HG02588 (cell line): ENCODE measurements at regions not wholly inside any gene's neighbourhood (a gene's known extent, or its start where the extent isn't known, plus 50 kb on each side); places are given as distances from the start of the nearest gene placed in this dataset.

Source experiments
- ATAC-seq: cut with Tn5 transposase; IDR thresholded peaks from one replicate; pipeline ENCODE4 v1.9.1; 2021; ENCODE audit warnings: mild to moderate bottlenecking, moderate library complexity; ENCODE audit not compliant: unreplicated experiment

GRCh38 chr7:47691988-47692387 lies 110.1 kb upstream of the TNS3 start:
- ATAC-seq: no peak

- ATAC-seq: no peak
These were observed 109.1 kb upstream of the TNS3 start for GRCh38 chr7:47690902-47691558.

DNA sequence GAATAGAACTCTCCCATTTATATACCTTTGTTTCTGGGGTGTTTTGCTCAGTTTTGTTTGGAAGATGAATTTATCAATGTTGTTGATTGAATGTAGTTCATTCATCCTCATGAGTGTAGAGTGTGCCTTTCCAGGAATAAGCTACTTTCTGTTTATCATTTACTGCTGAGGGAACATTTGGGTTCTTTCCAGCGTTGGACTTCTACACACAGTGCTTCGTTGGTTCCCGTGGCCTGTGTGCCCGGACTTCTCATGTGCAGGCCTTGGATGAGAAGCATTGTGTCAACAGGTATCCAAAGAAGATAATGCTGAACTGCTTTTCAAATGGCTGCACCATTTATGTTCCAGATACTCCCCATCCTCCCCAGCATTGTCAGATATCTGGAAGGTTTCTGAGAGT lies 107.6 kb upstream of the TNS3 start:
- no peak for ATAC-seq

GRCh38 chr7:47688311-47689100 lies 106.6 kb upstream of the TNS3 start:
- ATAC-seq: no peak

- ATAC-seq: no peak
These were observed 103.9 kb upstream of the TNS3 start for GRCh38 chr7:47685712-47686376.

DNA sequence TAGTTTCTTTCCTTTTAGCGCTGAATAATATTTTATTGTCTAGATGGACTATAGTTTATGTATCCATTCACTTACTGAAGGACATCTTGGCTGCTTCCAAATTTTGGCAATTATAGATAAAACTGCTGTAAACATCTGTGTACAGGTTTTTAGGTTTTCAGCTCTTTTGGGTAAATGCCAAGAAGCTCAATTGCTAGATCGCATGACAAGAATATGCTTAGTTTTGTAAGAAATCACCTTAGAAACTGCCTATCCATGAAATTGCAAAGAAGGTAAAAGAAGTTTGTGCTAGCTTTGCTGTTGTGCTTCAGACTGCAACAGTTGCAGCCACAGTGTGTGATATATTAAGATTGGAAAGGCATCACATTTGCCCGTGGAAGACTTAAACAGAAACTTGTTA lies 103.2 kb upstream of the TNS3 start:
- no peak for ATAC-seq

DNA sequence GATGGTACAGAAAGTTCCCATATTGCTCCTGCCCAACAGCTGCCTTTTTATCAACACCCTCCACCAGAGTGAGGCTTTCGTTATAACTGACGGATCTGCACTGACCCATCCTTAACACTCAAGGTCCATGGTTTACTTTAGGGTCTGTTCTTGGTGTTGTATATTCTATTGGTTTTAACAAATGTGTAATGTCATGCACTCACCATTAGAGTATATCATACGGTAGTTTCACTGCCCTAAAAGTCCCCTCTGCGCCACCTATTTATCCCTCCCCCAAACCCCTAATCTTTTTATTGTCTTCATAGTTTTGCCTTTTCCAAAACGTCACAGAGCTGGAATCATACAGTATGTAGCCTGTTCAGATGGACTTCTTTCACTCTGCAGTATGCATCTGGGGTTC lies 102.8 kb upstream of the TNS3 start:
- no peak for ATAC-seq

DNA sequence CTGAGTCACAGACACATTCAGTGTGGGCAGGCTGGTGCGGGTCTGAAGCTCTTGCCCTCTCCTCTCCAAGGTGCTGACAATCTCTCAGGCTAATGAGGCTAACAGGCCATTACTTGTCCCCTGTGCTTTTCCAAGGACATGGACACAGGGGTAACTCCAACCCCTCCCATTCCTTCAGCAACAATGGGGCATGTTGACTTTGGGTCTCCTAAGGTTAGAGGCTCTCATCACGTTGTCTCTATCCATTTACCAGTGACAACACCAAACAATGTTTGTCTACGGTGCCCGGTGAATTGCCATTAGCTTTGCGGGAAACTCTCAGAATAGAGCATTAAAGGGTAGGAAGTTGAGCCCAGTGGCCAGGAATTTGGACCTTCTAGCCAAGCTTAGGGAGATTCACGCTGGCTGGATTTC lies 101.6 kb upstream of the TNS3 start:
- no peak for ATAC-seq

DNA sequence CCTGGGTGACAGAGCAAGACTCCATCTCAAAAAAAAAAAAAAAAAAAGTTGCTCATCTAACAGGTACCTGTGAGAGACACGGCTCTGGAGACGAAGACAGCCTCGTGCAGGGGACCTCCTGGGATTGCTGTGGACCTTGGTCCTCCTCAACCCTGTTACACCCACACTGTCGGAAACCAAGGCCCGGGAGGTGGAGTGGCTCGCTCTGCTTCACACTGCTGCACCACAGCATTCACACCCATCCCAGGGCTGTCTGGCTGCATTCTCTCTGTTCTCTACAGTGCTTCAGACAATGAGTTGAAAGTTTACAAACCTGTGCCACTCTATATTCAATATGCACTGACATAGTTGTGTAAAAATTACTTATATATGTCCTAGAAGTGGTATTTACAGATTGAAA lies 101.0 kb upstream of the TNS3 start:
- ATAC-seq: no peak

DNA sequence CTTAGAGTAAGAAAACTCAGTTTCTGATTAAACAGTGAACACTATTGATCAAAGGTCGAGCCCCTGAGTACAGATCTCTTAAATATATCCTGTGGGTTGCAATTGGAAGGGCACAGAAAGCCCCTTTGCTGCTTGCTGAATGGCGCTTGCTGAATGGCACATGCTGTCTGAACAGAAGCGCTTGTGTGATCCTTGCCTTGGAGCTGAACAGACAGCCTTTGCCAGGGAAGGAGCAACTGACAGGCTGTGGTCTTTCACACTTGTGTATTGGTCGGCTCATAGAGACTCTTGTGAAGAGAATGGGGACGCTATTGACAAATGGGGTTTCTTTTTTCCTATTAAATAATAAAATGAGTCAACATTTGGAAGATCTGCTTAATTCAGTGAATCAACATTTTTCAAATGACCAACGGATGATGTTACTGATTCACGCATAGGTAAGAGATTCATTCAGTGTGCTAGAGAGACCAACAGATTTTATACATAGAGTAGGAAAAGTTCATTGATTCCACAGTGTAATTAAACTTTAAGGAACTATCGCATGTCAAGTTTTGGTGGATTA lies 99.4 kb upstream of the TNS3 start:
- no peak for ATAC-seq

DNA sequence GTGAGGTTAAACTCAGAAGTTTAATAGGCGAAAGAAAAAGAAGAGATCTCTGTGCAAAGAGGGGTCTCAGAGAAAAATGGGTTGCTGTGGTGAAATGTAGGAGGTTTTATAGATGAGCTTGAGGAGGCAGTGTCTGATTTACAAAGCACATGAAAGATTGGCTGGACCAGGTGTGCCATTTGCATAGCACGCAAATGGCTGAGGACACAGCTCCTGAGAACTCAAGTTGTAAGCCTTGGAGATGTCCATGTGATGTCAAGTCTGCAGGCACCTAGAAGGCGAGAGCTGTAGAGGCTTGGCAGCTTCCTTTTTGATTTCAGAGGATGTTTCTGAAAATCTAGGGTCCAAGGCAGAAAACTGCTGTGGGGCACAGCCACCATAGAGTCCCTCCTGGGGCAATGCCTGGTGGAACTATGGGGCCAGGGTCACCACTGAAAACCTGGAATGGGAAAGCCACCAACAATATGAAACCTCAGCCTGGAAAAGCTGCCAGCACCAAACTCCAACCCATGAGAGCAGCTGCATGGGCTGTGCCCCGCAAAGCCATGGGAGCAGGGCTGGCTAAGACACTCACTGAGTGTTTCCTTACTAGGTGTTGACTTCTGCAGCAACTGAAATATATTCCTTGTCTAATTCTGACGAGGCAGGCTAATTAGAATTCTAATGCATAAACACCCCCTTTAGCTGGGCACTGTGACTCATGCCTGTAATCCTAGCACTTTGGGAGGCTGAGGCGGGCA lies 96.9 kb upstream of the TNS3 start:
- no peak for ATAC-seq

DNA sequence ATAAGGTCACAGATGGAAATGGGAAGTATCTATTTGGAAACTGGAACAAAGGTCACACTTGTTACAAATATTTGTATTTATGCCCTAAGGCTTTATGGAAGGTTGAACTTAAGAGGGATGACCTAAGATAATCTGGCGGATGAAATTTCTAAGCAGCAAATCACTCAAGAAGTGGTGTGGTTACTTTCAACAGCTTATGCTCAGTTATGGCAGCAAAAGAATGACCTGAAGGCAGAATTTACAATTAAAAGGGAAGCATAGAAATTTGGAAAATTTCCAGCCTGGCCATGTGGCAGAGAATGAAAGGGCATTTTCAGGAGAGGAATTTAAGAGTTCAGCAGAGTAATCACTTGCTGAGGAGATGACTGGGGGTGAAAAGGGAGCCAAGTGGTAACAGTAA lies 95.8 kb upstream of the TNS3 start:
- ATAC-seq: no peak

- ATAC-seq: no peak
These were observed 95.2 kb upstream of the TNS3 start for GRCh38 chr7:47677093-47677492.

DNA sequence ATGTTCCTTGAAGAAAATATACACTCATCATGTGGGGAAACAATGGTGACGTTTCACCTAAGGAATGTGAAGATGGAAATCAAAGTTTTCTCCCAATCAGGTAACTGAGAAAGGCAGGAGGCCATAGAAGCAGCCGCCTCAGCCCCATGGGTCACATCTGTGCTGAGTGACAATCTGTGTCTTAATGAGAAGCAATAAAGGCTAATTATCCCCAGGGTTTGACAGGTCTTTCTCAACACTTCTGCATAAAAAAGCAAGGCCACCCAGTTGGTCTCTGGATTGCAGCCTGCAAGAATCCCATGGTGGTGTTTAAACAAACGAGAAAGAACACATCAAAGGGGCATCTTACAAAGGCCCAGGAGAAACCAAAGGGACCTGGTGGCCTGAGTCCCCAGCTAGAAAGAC lies 91.1 kb upstream of the TNS3 start:
- no peak for ATAC-seq

GRCh38 chr7:47672271-47672791 lies 90.4 kb upstream of the TNS3 start:
- ATAC-seq: no peak

DNA sequence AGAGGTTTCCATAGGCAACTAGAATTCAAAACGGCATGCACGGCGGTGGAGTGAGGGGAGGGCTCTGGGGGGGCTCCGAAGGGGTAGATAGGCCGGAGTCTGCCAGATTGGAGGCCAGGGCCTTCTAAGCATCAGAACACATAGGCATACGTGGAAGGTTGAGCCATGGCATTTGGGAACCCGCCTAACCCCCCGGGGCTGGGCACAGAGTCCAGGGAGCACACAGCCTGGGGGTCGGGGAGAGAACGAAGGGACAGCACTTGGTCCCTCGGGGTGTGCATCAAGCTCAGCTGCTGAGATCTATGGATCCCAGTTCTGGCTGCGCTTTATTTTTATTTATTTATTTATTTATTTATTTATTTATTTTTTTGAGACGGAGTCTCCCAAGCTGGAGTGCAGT lies 89.4 kb upstream of the TNS3 start:
- ATAC-seq: no peak

- ATAC-seq: peak; percentile 91
These were observed 88.8 kb upstream of the TNS3 start for GRCh38 chr7:47670729-47671128.

DNA sequence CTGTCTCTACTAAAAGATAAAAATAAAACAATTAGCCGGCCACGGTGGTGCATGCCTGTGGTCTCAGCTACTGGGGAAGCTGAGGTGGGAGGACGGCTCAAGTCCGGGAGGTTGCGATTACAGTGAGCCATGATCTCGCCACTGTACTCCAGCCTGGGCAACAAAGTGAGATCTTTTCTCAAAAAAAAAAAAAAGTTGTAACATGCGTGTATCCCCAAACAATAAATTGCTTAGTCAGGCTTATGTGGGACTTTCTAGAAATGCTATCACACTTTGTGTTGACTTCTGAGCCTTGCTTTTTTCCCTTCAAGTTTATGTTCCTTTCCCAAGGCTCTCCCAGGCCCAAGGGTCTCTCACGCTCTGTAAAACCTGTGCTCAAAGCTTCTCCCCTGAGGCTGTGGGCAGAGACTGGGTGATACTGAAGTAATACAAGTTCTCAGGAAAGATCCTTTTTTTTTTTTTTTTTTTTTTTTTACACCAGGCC lies 88.0 kb upstream of the TNS3 start:
- no peak for ATAC-seq

- peak; percentile 56 for ATAC-seq
These were observed 87.4 kb upstream of the TNS3 start for GRCh38 chr7:47669178-47669891.
